Fibroblast of the aortic adventitia (primary cell): ENCODE measurements at regions not wholly inside any gene's neighbourhood (a gene's known extent, or its start where the extent isn't known, plus 50 kb on each side); places are given as distances from the start of the nearest gene placed in this dataset.

Experiments
- DNase-seq: peaks from one replicate; pipeline ENCODE4 v3.0.0-alpha.2; 2010; ENCODE audit warnings: low read depth
- H3K4me3 ChIP-seq: 2 replicates; pipeline ENCODE4 v1.5.1; 2011; ENCODE audit warnings: low read depth, mild to moderate bottlenecking, control low read depth, low read length, moderate library complexity
- TF ChIP-seq, protein P1 (sequence below): IDR thresholded peaks from 2 replicates; pipeline ENCODE4 v1.5.1; 2011; ENCODE audit warnings: mild to moderate bottlenecking, low read length, control low read depth, inconsistent platforms; ENCODE audit not compliant: insufficient read depth

- no peak overlapping the region for H3K4me3 ChIP-seq
- DNase-seq, result no peak
- TF ChIP-seq, protein P1, sequence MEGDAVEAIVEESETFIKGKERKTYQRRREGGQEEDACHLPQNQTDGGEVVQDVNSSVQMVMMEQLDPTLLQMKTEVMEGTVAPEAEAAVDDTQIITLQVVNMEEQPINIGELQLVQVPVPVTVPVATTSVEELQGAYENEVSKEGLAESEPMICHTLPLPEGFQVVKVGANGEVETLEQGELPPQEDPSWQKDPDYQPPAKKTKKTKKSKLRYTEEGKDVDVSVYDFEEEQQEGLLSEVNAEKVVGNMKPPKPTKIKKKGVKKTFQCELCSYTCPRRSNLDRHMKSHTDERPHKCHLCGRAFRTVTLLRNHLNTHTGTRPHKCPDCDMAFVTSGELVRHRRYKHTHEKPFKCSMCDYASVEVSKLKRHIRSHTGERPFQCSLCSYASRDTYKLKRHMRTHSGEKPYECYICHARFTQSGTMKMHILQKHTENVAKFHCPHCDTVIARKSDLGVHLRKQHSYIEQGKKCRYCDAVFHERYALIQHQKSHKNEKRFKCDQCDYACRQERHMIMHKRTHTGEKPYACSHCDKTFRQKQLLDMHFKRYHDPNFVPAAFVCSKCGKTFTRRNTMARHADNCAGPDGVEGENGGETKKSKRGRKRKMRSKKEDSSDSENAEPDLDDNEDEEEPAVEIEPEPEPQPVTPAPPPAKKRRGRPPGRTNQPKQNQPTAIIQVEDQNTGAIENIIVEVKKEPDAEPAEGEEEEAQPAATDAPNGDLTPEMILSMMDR, result no peak
These were observed 912.3 kb upstream of the SEL1L start for GRCh38 chr14:82445810-82446570.

- H3K4me3 ChIP-seq, result no peak overlapping the region
- TF ChIP-seq, protein P1, result no peak
- no peak for DNase-seq
These were observed 913.9 kb upstream of the SEL1L start for GRCh38 chr14:82447586-82447985.

GRCh38 chr14:82449926-82450468 is 916.3 kb upstream of the SEL1L start:
- H3K4me3 ChIP-seq, result no peak overlapping the region
- no peak for DNase-seq
- TF ChIP-seq, protein P1, result no peak

- TF ChIP-seq, protein P1, result no peak
- DNase-seq, result no peak
- H3K4me3 ChIP-seq, result no peak overlapping the region
These were observed 918.0 kb upstream of the SEL1L start for GRCh38 chr14:82451675-82452074.

DNA sequence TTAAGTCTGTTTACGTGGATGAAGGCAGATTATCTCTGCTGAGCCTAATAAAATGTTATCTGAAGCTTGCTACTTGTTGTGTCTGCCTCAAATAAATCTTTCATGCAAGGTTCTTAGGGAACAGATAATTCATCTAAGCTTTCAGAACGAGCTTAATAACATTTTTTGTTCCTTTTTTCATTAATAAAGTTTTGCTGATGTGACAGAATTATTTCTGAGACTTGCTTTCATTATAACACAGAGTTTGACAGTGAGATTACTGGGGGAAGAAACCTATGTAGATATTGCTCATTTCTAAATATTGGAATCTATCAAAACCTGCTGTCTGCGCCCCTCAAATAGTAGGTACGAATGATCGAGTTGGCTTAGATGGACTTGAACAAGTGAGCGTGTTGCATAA is 948.7 kb upstream of the SEL1L start:
- TF ChIP-seq, protein P1, result no peak
- no peak for DNase-seq
- H3K4me3 ChIP-seq, result no peak overlapping the region

DNA sequence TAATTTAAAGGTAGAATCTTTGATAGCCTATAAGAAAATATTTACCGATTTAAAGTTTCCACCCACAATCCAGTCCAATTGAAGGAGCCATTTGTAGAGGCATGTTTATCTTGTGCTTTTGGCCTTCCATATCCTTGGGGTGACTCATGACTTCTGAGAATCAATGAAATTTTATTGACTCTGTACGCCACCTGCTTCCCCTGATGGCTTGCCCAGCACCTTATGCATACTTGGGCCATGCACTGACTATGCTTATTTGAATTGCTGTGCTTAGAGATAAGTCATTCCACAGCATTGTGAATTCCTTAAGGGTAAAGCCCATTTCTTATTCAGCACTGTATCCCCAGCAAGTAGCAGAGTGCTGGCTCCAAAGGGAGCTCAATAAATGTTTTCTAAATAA is 954.8 kb upstream of the SEL1L start:
- no peak overlapping the region for H3K4me3 ChIP-seq
- no peak for DNase-seq
- TF ChIP-seq, protein P1, result no peak
